DOHH2 (cell line): ENCODE measurements at regions not wholly inside any gene's neighbourhood (a gene's known extent, or its start where the extent isn't known, plus 50 kb on each side); places are given as distances from the start of the nearest gene placed in this dataset.

ENCODE experiments used
- H3F3A ChIP-seq: fragments of 200-600 bp; sonication (generic), shearing (Covaris generic); 2 replicates; pipeline ENCODE4 v1.6.0; 2016; ENCODE audit warnings: antibody characterized with exemption, mild to moderate bottlenecking; ENCODE audit not compliant: control insufficient read depth, insufficient read depth
- H3K27ac ChIP-seq: fragments of 200-600 bp; sonication (generic); 2 replicates; pipeline ENCODE4 v1.5.1; 2014; ENCODE audit warnings: low read depth, mild to moderate bottlenecking, low read length, moderate library complexity
- H3K27me3 ChIP-seq: fragments of 200-600 bp; sonication (generic); 2 replicates; pipeline ENCODE4 v1.6.1; 2014; ENCODE audit warnings: mild to moderate bottlenecking, low read length, mixed read lengths; ENCODE audit not compliant: control insufficient read depth
- H3K36me3 ChIP-seq: fragments of 200-600 bp; sonication (generic); 2 replicates; pipeline ENCODE4 v1.6.1; 2014; ENCODE audit warnings: mild to moderate bottlenecking, low read length, moderate library complexity, mixed read lengths; ENCODE audit not compliant: control insufficient read depth
- H3K4me1 ChIP-seq: fragments of 200-600 bp; sonication (generic); 2 replicates; pipeline ENCODE4 v1.6.1; 2014; ENCODE audit warnings: mild to moderate bottlenecking, low read length, mixed read lengths; ENCODE audit not compliant: control insufficient read depth
- H3K4me2 ChIP-seq: fragments of 200-600 bp; sonication (generic); 2 replicates; pipeline ENCODE4 v1.6.0; 2014; ENCODE audit warnings: mild to moderate bottlenecking, low read length, moderate library complexity
- H3K4me3 ChIP-seq: fragments of 200-600 bp; sonication (generic); 2 replicates; pipeline ENCODE4 v1.5.1; 2014; ENCODE audit warnings: mild to moderate bottlenecking, low read length, mixed read lengths
- H3K79me2 ChIP-seq: fragments of 200-600 bp; sonication (generic); 2 replicates; pipeline ENCODE4 v1.6.1; 2014; ENCODE audit warnings: mild to moderate bottlenecking, low read length, mixed read lengths; ENCODE audit not compliant: control insufficient read depth
- H3K9me2 ChIP-seq: fragments of 200-600 bp; sonication (generic); replicated peaks from 2 replicates; pipeline ENCODE4 v1.6.1; 2014; ENCODE audit warnings: mild to moderate bottlenecking, low read length, mixed read lengths; ENCODE audit not compliant: control insufficient read depth
- H3K9me3 ChIP-seq: fragments of 200-600 bp; sonication (generic); 2 replicates; pipeline ENCODE4 v1.6.1; 2014; ENCODE audit warnings: antibody characterized with exemption, low read length, mixed read lengths; ENCODE audit not compliant: control insufficient read depth, insufficient read depth
- H4K20me1 ChIP-seq: fragments of 200-600 bp; sonication (generic); 2 replicates; pipeline ENCODE4 v1.6.0; 2014; ENCODE audit warnings: low read depth, mild to moderate bottlenecking, antibody characterized with exemption, low read length, moderate library complexity; ENCODE audit not compliant: control insufficient read depth, insufficient read depth
- CTCF ChIP-seq: fragments of 200-600 bp; sonication (generic); IDR thresholded peaks from one replicate; pipeline ENCODE4 v1.5.1; 2014; ENCODE audit warnings: antibody characterized with exemption, mild to moderate bottlenecking, low read depth, low read length; ENCODE audit not compliant: poor library complexity, severe bottlenecking
- EZH2phosphoT487 ChIP-seq: fragments of 200-600 bp; sonication (generic); IDR thresholded peaks from 2 replicates; pipeline ENCODE4 v1.6.1; 2017; ENCODE audit warnings: borderline replicate concordance, mild to moderate bottlenecking, antibody characterized with exemption, low read length, moderate library complexity, mixed read lengths

GRCh38 chr18:34098109-34098508, 126.6 kb downstream of the NOL4 start:
- H3K27ac ChIP-seq = no peak overlapping the region
- no peak overlapping the region for H3K4me2 ChIP-seq
- no peak overlapping the region for H3K4me3 ChIP-seq
- no peaks in the 10 kb centered on the region for H3K79me2 ChIP-seq
- no peaks in the 10 kb centered on the region for H3K36me3 ChIP-seq
- H4K20me1 ChIP-seq = no peaks in the 10 kb centered on the region
- H3K9me2 ChIP-seq = no peaks in the 10 kb centered on the region
- H3K4me1 ChIP-seq = no peaks in the 10 kb centered on the region
- TF ChIP-seq EZH2phosphoT487 = no peak
- no peak for TF ChIP-seq CTCF
- no peaks in the 10 kb centered on the region for H3K9me3 ChIP-seq
- H3F3A ChIP-seq = no peaks in the 10 kb centered on the region
- H3K27me3 ChIP-seq = no peaks in the 10 kb centered on the region

GRCh38 chr18:34097312-34097711, 127.4 kb downstream of the NOL4 start:
- Histone ChIP-seq H3F3A (no peaks in the 10 kb centered on the region), H3K9me2 (no peaks in the 10 kb centered on the region), H3K27ac (no peak overlapping the region), H3K79me2 (no peaks in the 10 kb centered on the region), H3K4me3 (no peak overlapping the region), H3K4me1 (no peaks in the 10 kb centered on the region), H4K20me1 (no peaks in the 10 kb centered on the region), H3K4me2 (no peak overlapping the region), H3K36me3 (no peaks in the 10 kb centered on the region), H3K27me3 (no peaks in the 10 kb centered on the region), H3K9me3 (no peaks in the 10 kb centered on the region)
- TF ChIP-seq CTCF (no peak), EZH2phosphoT487 (no peak)

DNA sequence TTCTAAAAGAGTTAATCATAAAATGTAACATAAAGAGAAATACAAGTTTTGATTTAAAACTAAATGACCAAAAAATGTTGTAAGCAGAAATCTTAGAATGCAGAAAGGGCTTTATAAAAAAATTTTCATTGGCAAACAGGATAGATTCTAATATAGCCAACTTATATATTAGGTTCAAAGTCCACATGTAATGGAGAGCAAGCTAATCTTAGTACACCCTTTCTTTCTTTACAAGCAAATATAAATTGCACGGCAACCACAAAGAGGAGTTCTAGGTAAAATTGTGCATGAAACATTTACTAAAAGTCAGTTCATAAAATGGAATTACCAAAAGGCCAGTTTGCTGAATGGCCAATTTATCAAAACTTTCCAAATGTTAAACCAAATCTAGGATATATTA, 130.6 kb downstream of the NOL4 start:
- Histone ChIP-seq H3F3A (no peaks in the 10 kb centered on the region), H3K79me2 (no peaks in the 10 kb centered on the region), H3K4me3 (no peak overlapping the region), H3K9me3 (no peaks in the 10 kb centered on the region), H3K4me2 (no peak overlapping the region), H3K4me1 (no peaks in the 10 kb centered on the region), H3K27me3 (no peaks in the 10 kb centered on the region), H3K27ac (no peak overlapping the region), H3K36me3 (no peaks in the 10 kb centered on the region), H3K9me2 (no peaks in the 10 kb centered on the region), H4K20me1 (no peaks in the 10 kb centered on the region)
- TF ChIP-seq EZH2phosphoT487 = no peak
- TF ChIP-seq CTCF = no peak

- Histone ChIP-seq H3K4me1 (no peaks in the 10 kb centered on the region), H3K4me3 (no peak overlapping the region), H3K27ac (no peak overlapping the region), H3F3A (no peaks in the 10 kb centered on the region), H3K9me3 (no peaks in the 10 kb centered on the region), H3K4me2 (no peak overlapping the region), H3K79me2 (no peaks in the 10 kb centered on the region), H4K20me1 (no peaks in the 10 kb centered on the region), H3K36me3 (no peaks in the 10 kb centered on the region), H3K27me3 (no peaks in the 10 kb centered on the region), H3K9me2 (no peaks in the 10 kb centered on the region)
- TF ChIP-seq EZH2phosphoT487 = no peak
Measured at GRCh38 chr18:34092796-34093195, 131.9 kb downstream of the NOL4 start.
